ENCODE measurements at regions not wholly inside any gene's neighbourhood (a gene's known extent, or its start where the extent isn't known, plus 50 kb on each side); places are given as distances from the start of the nearest gene placed in this dataset.
"Not testable (repeated sequence)": the region's sequence is repeated elsewhere in the genome, so short reads cannot be mapped to it uniquely, and the experiment has no call there.

- not testable (repeated sequence) for TF ChIP-seq ZNF274 (IDR thresholded peaks at IDR 0.05; ENCODE audit: low read depth, low read length); YY1 (IDR thresholded peaks at IDR 0.05; ENCODE audit: insufficient read depth, insufficient read length); SUZ12 (IDR thresholded peaks at IDR 0.05; ENCODE audit: extremely low read depth, insufficient read depth, insufficient read length)
These were observed 251.6 kb downstream of the SPATA31A6 start for GRCh38 chr9:42434844-42435714.

All from NT2/D1 (cell line).